ENCODE measurements at regions not wholly inside any gene's neighbourhood (a gene's known extent, or its start where the extent isn't known, plus 50 kb on each side); places are given as distances from the start of the nearest gene placed in this dataset.

- H3K4me3 Mint-ChIP-seq (ENCODE audit: unreplicated experiment) = no peak overlapping the region
- ChIA-PET POLR2A (interaction anchor here (1.3 kb wide), 1 partner anchor 9 kb away, joined by 4 read pairs; no protein-coding TSS in a partner anchor), CTCF (no interaction called here)
- H3K36me3 Mint-ChIP-seq (ENCODE audit: insufficient read depth, unreplicated experiment) = no peaks in the 10 kb centered on the region
- DNase-seq (ENCODE audit: unreplicated experiment) = no peak
- intact Hi-C loops (cut with micrococcal nuclease) = no loop called here
- no peak overlapping the region for H3K27ac Mint-ChIP-seq (ENCODE audit: low read depth, unreplicated experiment)
- no TSS peak for BruUV-seq (replicated peaks)
- no peaks in the 10 kb centered on the region for H3K27me3 Mint-ChIP-seq (ENCODE audit: insufficient read depth, unreplicated experiment)
- H3K4me1 Mint-ChIP-seq (ENCODE audit: insufficient read depth, unreplicated experiment) = no peaks in the 10 kb centered on the region
- TF ChIP-seq CTCF (IDR thresholded peaks at IDR 0.05; ENCODE audit: unreplicated experiment) = no peak
- no peaks in the 10 kb centered on the region for H3K9me3 Mint-ChIP-seq (ENCODE audit: unreplicated experiment)
These were observed 238.5 kb upstream of the AKR1E2 start for GRCh38 chr10:4587466-4587865.

GRCh38 chr10:4586776-4587175 is 239.2 kb upstream of the AKR1E2 start:
- no peaks in the 10 kb centered on the region for H3K36me3 Mint-ChIP-seq (ENCODE audit: insufficient read depth, unreplicated experiment)
- POLR2A ChIA-PET = interaction anchor here (1.3 kb wide), 1 partner anchor 9 kb away, joined by 4 read pairs; no protein-coding TSS in a partner anchor
- H3K4me1 Mint-ChIP-seq (ENCODE audit: insufficient read depth, unreplicated experiment) = no peaks in the 10 kb centered on the region
- H3K9me3 Mint-ChIP-seq (ENCODE audit: unreplicated experiment) = no peaks in the 10 kb centered on the region
- intact Hi-C loops (cut with micrococcal nuclease) = no loop called here
- no peak for DNase-seq (ENCODE audit: unreplicated experiment)
- H3K27me3 Mint-ChIP-seq (ENCODE audit: insufficient read depth, unreplicated experiment) = no peaks in the 10 kb centered on the region
- no peak overlapping the region for H3K4me3 Mint-ChIP-seq (ENCODE audit: unreplicated experiment)
- BruUV-seq (replicated peaks) = no TSS peak
- TF ChIP-seq CTCF (IDR thresholded peaks at IDR 0.05; ENCODE audit: unreplicated experiment) = no peak
- CTCF ChIA-PET = no interaction called here
- H3K27ac Mint-ChIP-seq (ENCODE audit: low read depth, unreplicated experiment) = no peak overlapping the region

GRCh38 chr10:4581929-4582328 is 244.1 kb upstream of the AKR1E2 start:
- peak; percentile 13 for DNase-seq (ENCODE audit: unreplicated experiment)
- no TSS peak for BruUV-seq (replicated peaks)
- intact Hi-C loops (cut with micrococcal nuclease) = no loop called here
- Mint-ChIP-seq H3K4me1 (ENCODE audit: insufficient read depth, unreplicated experiment) (no peaks in the 10 kb centered on the region), H3K9me3 (ENCODE audit: unreplicated experiment) (no peaks in the 10 kb centered on the region), H3K4me3 (ENCODE audit: unreplicated experiment) (no peak overlapping the region), H3K27ac (ENCODE audit: low read depth, unreplicated experiment) (no peak overlapping the region), H3K27me3 (ENCODE audit: insufficient read depth, unreplicated experiment) (no peaks in the 10 kb centered on the region), H3K36me3 (ENCODE audit: insufficient read depth, unreplicated experiment) (no peaks in the 10 kb centered on the region)
- ChIA-PET CTCF (interaction anchor here (0.6 to 0.9 kb wide), 2 partner anchors 439 to 608 kb away, joined by 3 to 5 read pairs; no protein-coding TSS in a partner anchor), POLR2A (interaction anchor here (0.7 to 0.9 kb wide), 2 partner anchors 21 to 144 kb away, joined by 3 read pairs; no protein-coding TSS in a partner anchor)
- TF ChIP-seq CTCF (IDR thresholded peaks at IDR 0.05; ENCODE audit: unreplicated experiment) = no peak

- CTCF ChIA-PET = no interaction called here
- POLR2A ChIA-PET = no interaction called here
These were observed 246.2 kb upstream of the AKR1E2 start for GRCh38 chr10:4579844-4580243.

More at GRCh38 chr10:4579844-4580243, 246.2 kb upstream of the AKR1E2 start:
- BruUV-seq (replicated peaks) = no TSS peak
- DNase-seq (ENCODE audit: unreplicated experiment) = no peak
- no peaks in the 10 kb centered on the region for H3K4me1 Mint-ChIP-seq (ENCODE audit: insufficient read depth, unreplicated experiment)
- H3K4me3 Mint-ChIP-seq (ENCODE audit: unreplicated experiment) = no peak overlapping the region
- intact Hi-C loops (cut with micrococcal nuclease) = no loop called here
- no peaks in the 10 kb centered on the region for H3K9me3 Mint-ChIP-seq (ENCODE audit: unreplicated experiment)
- TF ChIP-seq CTCF (IDR thresholded peaks at IDR 0.05; ENCODE audit: unreplicated experiment) = no peak
- no peak overlapping the region for H3K27ac Mint-ChIP-seq (ENCODE audit: low read depth, unreplicated experiment)
- no peaks in the 10 kb centered on the region for H3K27me3 Mint-ChIP-seq (ENCODE audit: insufficient read depth, unreplicated experiment)
- no peaks in the 10 kb centered on the region for H3K36me3 Mint-ChIP-seq (ENCODE audit: insufficient read depth, unreplicated experiment)
